GM19023 (cell line): ENCODE measurements at regions not wholly inside any gene's neighbourhood (a gene's known extent, or its start where the extent isn't known, plus 50 kb on each side); places are given as distances from the start of the nearest gene placed in this dataset.

Experiments
- ATAC-seq: cut with Tn5 transposase; IDR thresholded peaks from one replicate; pipeline ENCODE4 v1.9.1; 2021; ENCODE audit warnings: mild to moderate bottlenecking, moderate library complexity; ENCODE audit not compliant: unreplicated experiment

DNA sequence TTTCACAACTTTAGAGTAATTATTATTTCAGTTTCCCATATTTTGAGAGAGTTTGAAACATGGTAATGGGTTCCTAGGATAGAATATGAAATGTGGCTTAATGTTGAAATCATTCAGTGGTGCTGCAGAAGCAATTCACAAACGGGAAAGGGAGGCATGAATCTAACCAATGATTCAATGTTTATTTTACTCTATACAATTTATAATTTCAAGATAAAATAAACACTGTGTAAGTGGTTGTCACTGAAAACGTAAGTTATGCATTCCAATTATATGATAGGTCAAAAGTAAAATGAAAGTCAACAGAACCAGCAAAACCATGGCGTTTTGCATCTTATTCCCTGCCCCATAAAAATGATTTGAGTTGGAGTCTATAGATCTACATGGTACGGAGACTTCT, 1207.1 kb upstream of the CDH18 start:
- ATAC-seq = no peak

DNA sequence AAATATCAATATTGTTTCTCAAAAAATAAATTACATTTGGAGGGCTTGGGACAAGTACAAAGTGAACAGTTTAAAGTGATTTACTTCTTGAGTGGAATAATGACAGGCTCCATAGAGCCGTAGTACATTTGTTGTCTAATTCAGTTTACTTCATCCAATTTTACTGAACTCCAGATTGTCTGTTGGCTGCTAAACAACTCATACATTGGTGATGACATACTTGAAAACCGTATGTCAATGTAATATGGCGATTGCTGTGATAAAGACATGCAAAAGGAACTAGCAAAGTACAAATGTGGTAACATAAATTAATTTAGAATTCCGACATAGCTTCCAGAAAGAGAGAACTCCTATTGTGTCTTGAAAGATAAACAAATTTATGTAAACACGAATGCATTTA, 1197.5 kb upstream of the CDH18 start:
- no peak for ATAC-seq

DNA sequence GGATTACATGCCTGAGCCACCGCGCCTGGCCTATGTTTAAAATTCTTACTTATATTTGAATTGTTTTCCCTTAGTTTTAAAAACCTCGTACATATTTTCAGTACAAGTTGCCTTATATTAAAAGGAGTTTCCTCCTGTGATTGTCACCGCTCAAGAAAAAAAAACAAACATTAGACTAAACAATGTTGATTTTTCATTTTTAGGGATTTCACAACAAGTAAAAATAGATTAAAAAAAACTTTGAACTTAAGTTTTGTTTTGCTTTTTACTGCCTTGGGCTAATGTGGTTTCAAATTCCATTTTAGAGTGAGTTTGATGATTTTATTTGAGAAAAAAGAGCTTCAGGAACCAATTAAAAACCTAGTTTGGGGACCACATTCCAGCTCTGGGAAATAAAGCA, 1196.6 kb upstream of the CDH18 start:
- no peak for ATAC-seq

DNA sequence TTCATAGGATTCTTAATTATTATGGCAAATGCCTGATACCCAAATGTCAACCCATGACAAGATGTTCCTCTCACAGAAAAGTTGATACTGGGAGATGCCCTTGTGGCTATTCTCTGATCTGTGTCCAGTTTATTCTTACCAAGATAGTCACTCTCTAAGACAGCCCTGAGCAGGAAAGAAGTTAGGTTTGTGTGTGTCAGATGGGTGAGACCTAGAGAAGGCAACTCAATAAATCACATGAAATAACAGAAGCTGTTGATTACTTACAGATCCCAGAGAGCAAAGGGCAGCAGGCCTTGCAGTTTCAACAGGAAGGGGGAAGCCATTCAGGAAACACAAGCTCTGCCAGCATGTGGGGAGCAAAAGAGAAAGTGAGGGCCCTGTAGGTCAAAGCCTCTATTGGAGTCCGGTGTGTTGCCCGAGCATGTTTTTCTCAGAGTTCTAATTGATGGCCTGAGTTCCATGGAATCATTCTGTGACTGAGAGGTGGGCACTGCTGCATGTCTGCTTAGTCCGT, 1193.7 kb upstream of the CDH18 start:
- ATAC-seq = no peak

DNA sequence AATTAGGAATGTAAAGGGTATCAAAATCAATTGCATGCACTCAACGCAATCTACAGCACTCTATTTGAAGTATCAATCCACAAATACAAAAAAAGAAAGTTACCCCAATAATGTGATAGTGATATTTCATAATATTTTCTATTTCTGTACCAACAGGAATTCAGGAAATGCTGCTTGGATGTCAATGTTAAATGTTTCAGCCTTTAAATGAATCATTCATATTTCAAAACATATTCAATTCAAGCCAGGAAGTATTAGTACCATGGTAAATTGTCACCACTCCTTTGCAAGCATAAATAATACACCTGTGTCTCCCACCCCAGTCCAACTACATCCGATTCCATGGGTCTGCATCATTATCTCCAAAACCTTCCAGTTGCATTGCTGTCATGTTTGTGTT, 1185.5 kb upstream of the CDH18 start:
- no peak for ATAC-seq

DNA sequence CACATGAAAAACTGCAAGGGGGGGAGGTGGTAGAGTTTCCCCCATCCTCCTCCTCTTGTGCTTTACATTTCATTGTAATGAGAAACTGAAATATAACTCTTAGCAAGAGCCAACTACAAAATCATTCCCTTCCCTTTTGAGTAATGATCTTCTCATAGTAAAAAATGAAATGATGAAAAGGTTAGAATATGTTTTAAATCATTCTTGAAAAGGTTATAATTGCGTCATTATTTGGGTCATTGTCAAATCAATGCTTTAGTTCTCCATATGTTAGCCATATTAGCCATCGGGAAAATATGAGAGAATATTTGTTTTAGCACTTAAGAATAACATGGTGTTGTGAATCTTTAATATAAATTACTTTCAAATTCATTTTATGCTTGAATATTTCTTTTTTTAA, 1185.0 kb upstream of the CDH18 start:
- no peak for ATAC-seq

DNA sequence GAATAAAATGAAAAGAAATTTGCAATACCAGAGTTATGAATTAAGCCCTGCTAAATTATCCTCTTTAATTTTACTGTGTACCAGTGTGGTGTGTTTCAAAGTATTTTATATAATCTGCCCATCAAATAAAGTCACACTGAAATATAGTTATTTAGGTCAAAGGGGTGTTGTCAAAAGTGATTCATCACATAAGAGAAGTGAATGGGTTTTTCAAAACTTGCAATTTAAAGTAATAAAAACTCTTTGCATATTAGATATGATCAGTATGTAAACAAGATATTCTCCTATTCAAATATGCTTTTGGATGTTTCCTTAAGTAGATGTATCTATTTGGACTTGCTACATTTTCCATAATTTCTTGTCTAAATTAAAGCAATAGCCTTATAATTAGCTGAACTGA, 1183.0 kb upstream of the CDH18 start:
- no peak for ATAC-seq

DNA sequence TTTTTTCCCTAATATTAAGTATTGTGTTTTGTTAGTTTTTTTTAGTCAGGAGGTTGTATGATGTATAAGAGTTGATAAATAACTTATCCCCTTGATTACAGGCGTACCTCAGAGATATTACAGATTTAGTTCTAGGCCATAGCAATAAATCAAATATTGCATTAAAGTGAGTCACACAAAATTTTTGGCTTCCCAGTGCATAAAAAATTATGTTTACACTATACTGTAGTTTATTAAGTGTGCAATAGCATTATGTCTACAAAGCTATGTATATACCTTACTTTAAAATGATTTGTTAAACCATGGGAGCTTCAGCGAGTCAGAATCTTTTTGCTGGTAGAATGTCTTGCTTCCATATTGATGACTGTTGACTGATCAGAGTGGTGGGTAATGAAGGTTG, 1180.6 kb upstream of the CDH18 start:
- ATAC-seq = no peak

DNA sequence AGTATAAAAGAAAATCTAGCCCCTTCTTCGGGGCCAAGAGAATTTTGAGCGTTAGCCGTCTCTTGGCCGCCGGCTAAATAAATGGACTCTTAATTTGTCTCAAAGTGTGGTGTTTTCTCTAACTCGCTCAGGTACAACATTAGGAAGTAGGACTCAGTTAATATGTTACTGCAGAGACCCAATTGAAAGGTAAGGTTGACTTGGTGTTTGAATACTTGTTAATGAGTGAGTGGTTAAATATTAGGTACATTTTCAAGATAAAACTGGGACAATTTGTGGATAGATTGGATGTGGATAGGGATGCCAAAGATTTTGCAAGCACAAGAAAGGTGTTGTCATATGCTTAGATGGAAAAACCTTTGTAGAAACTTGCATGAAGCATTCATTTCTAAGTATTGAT, 1177.3 kb upstream of the CDH18 start:
- ATAC-seq = no peak

DNA sequence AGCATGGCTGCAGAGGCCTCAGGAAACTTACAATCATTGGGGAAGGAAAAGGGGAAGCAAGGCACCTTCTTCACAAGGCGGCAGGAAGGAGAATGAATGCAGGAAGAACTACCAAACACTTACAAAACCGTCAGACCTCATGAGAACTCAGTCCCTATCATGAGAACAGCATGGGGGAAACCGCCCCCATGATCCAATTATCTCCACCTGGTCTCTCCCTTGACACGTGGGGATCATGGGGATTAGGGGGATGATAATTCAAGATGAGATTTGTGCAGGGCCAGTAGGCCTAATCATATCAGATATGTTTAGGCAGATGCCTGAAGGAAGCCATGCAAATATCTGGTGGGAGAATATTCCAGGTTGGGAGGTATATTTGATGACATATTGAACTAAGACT, 1176.4 kb upstream of the CDH18 start:
- ATAC-seq = no peak

DNA sequence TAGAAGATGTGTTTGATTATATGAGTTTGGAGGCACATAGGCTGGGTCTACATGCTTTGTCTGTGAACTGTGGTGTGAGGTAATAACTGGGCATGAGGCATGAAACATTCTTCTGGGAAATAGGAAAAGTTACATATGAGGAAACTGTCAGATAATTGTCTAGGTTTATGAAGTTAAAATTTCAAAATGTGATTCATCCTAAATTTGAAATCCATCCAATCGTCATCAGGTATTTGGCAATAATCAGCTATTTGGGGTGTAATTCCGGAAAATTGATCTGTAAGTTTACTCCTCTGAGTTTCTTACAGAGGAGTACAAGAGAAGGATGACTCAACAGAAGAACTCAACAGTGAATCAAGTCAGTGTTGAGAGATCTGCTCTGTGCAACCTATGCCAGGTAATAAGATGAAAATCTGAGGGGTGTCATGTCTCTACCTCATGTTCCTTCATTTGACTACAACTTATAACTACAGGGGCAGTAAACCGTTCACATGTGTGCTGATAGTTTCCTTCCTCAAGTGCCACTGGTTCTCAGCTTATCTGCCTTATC, 1171.6 kb upstream of the CDH18 start:
- no peak for ATAC-seq

DNA sequence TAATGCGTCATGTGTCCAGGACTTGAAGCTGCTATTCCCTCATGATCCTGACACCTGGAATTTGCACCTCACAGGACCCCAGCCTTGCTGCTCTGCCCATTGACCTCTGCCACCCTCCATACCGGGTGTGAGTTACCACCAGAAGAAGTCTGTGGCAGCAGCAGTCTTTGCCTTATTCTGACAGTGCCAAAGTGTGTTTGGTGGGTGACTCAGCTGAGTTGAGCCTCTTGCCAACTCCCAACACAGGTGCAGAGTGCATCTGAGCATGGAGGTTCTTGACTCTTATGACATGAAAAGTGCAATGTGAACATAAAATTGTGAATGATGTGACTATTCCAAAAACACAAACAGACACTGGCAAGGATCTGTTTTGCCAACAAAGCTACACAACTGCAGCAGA, 1166.5 kb upstream of the CDH18 start:
- ATAC-seq = no peak

DNA sequence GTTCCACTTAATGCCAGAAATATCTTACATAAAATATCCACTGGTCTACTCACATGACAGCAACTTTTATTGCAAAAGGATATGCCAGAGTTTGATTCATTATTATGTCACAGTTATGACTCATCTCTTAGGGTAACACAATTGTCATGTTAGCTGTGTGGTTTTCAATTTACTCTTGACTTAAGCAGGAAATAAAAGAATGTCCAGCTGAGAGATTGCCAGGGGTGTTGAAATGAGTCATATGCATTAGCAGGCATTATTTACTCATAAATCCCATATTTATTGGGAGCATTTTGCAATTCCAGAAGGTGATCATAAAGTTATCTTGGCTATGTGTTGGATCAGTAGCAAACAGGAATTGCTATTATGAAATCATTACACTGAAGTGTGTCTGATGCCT, 1164.6 kb upstream of the CDH18 start:
- no peak for ATAC-seq

DNA sequence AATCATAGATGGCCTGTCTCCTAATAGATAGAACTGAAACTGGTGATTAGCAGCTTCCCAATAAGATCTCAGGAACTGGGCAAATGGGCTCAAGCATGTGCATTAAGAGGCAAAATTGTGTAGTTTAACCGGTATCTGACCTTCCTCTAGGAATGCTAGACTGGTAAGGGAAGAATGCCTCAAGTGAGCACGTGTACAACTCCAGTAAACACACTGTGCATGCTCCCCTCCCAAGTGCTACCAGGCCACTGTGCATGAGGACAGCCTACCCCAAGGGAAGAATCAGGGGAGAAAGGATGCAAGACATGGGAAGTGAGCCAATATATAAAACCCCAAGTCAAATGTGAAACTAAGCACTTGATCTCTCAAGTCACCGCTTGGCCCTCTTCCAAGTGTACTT, 1157.4 kb upstream of the CDH18 start:
- ATAC-seq = no peak

DNA sequence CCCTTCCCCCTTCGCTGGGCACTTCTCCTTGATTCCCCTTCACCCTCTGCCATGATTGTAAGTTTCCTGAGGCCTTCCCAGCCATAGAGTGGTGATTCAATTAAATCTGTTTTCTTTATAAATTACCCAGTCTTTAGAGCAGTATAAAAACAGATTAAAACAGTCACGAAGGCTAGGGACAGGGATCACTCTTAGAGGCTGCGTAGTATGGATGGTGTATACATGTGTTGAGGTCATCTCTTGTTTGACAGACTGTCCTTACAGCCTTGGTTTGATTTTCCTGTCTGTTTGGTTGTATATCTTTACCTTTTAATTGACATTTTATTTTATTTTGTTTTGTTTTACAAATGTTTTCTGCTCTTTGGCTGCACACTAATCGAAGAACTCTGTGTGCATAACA, 1155.7 kb upstream of the CDH18 start:
- ATAC-seq = no peak

DNA sequence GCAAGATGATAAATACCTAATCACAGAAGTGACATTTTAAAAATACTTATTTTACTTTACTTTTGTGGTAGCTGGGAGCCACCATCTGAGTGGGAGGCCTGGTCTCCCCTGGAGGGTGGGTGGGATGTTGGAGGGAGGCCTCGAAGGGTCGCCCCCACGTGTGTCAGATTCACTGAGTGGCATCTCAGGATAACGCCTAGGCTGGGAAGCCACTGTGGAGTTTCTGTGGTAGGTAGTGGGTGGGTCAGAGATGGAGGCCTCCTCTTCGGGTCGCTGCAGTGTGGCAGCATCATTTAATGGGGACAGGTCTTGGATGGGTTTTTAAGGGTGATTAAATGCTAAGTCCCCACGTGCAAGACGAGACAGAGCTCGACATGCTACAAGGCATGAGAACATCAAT, 1154.8 kb upstream of the CDH18 start:
- ATAC-seq = no peak

DNA sequence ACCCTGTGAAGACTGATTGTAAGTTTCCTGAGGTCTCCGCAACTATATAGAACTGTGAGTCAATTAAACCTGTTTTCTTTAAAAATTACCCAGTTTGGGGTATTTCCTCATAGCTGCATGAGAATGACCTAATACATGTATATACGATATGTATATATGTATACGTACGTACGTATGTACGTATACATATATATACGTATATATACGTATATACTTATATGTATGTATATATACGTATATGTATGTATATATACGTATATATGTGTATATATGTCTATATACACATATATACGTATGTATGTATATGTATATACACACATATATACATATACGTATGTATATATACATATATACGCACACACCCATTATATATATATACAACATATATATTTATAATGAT, 1153.0 kb upstream of the CDH18 start:
- ATAC-seq = no peak

DNA sequence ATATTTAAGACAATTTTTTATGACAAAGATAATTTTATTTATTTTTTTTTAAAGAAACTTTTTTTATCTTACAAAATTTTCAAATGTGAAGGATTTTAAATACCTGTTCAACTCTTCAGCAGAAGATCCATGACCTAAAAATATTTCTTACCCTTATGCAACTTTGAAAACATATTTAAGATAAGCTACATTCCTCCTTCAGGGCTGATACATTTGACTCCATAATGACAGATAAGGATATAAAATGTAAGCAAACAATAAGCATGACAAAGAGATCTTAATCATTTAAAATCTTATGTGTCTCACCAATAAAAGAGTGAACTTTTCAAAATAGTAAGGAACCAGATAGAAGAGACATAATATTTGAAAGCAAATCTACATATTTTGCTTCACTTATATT, 1138.2 kb upstream of the CDH18 start:
- no peak for ATAC-seq

DNA sequence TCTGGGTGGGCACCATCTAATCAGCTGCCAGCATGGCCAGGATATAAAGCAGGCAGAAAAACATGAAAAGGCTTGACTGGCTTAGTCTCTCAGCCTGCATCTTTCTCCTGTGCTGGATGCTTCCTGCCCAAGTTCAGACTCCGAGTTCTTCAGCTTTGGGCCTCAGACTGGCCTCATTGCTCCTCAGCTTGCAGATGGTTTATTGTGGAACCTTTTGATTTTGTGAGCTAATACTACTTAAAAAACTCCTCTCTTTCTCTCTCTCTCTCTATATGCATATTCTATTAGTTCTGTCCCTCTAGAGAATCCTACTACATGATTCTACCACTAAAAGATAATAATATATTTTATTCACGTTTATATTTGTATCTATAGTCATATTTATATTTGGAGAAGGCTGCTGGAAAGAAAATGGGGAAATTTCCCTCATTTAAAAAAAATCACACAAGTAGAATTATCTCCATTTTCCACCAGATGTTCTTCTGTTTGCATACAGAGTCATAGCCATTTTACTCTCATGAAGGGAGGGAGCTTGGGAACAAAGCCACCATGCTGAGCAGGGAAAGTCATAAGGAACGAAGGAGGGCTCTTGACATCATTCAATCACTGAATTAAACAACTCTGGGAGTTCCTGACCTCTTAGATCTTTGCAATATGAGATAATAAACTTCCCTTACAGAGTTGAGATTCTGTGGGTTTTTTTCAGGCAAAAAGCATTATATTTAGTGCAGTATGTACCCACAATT, 1137.4 kb upstream of the CDH18 start:
- ATAC-seq = no peak

DNA sequence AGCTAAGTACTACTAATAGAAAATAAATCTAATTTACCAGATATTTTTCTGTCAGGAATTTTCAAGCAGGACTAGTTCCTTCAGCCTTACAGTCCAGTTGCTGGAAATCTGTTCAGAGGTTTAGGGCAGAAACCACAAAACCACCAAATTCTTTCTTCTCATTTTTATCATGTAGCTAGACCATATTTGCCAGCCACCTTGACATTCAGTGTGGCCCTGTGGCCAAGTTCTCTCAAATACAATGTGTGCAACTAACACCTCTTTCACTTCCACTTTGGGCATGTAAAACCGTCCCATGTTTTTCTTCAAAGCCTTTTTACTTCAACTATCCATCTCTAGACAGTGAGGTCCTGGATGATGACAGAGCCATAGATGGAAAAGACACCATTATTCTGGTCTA, 1133.2 kb upstream of the CDH18 start:
- ATAC-seq = no peak

DNA sequence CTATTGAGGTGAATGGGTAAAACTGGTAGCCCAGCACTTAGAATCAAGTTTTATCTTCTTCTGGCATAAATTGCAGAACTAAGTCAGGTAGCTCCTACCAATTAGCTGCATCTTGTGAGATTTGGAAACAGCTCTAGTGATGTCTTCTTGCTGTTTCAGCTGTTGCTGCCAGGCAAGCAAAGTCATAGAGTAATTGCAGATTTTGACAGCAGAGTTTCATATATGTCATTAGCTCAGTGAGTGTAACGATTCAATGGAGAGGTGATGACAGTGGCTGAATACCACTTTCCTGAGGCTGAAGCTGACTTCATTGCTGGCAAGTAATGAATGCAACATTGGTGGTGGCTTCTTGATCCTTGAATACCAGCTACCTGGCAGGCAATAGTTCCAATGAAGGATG, 1109.7 kb upstream of the CDH18 start:
- no peak for ATAC-seq

DNA sequence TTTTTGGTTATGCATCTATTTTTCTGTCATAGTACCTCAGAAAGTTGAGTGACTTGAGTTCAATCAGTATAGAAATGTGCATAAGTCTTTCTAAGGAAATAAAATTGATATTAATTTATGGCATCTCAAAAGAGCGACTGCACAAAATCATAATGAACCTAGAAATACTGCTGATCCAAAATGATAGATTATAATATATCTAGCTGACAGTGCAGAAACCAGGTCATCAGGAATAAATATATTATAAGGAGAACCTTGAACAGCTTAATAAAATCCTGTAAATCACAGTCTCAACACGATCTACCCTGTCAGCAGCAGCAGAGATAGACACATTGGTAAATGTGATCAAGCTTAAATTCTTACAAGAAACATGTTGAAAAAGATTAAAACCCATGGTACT, 1106.6 kb upstream of the CDH18 start:
- no peak for ATAC-seq

DNA sequence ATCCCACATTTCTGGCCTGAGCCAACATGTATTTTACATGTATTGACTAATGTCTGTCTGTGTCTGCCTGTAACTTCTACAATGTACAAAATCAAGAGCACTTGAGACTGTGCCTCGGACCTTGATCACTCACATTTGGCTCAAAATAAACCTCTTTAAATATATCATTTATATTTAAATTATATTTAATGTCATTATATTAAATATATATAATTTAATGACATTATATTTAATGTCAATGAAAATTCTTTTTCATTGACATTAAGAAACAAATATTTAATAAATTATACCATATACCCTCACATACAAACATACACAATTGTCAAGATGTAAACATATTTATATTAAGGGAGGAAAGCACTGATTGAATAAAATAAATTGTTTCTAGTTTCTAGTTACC, 1099.8 kb upstream of the CDH18 start:
- ATAC-seq = no peak
